GM19324 (cell line): ENCODE measurements at regions not wholly inside any gene's neighbourhood (a gene's known extent, or its start where the extent isn't known, plus 50 kb on each side); places are given as distances from the start of the nearest gene placed in this dataset.

Experiments
- ATAC-seq: cut with Tn5 transposase; IDR thresholded peaks from one replicate; pipeline ENCODE4 v1.9.1; 2021; ENCODE audit warnings: mild to moderate bottlenecking, moderate library complexity; ENCODE audit not compliant: unreplicated experiment, low FRiP score

DNA sequence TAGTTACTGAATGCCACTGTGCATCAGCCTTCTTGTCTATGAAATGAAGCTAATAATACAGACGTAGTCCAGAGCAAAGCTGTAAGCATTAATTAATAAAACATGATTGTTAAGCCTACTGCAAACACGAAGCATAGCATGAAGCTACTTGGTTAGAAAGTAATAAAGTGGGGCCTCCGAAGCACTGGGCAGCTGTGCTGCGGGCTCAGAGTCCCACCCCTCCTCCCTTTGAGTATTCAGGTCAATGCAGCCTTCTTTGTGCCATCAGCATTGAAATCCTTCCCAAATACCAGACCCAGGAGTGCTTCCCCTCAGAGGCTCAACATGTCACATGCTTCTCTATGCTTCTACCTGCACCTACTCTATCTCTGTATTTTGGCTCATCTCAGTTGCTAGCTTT lies 1112.6 kb downstream of the IGSF11 start:
- ATAC-seq, result no peak

DNA sequence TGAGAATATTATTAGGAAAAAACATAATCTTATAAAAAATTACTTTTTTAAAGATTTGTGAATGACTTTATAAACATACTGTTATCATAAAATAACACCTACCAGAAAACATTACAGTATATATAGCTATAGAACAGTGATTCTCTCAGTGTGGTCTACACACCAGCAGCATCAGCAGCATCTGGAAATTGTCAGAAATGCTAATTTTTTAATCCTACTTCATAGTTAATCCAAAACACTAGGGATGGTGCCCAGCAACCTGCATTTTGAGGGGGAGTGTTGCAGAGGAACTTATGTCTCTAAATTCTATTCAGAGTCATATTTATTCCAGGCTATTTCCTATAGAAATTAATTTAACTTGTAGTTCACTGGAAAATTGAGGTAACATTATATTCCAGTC lies 1107.8 kb downstream of the IGSF11 start:
- ATAC-seq, result no peak

DNA sequence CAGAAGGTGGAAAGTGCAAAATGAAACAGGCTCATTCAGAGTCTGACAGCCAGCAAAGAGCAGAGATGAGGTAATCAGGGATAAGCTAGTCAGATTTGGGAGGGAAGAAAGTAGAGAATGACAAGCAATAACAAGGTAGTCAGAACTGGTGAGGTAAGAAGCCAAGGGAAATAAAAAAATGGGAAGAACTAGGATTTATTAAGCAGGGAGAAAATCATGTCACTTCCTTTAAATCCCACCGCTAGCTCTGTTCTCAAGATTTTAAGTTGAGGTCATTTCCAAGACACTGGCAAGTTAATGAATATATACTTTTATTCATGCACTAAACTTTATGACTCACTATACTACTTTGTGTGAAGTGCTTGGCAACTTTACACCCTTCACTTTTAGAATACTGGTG lies 1106.8 kb downstream of the IGSF11 start:
- no peak for ATAC-seq

DNA sequence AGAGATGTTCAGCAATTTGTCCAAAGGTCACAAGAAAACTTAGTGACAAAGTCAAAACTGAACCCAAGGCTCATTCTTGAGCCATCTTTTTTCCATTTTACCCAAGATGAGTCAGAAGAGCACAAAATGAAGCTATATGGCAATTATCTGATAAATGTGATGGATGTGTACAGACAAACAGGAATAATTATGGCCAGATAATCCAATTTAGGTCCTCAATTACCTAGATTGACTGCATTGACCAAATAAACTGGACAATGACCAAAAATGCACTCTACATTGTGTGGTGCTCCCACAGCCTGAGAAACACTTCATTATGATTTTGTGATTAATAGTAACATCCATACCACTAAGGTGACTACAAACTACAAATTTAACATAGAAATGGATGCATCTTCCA lies 1105.8 kb downstream of the IGSF11 start:
- no peak for ATAC-seq

DNA sequence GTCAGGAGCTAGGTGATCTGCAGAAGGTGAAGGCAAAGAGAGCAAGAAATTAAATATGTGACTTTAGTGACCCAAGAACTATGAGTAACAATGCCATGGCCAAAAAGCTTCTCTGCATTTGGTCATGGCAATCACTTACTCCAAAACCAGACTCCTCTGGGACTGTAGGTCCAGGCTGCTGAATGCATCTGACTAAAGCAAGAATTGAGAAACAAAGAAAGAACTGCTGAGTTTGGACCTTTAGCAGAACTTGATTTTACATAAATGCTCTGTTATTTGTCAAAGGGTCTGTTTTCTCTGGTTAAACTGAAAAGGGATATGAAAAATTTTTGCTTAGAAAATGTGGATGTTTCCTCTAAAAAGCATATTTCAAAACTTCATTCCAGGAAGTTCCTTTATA lies 1102.2 kb downstream of the IGSF11 start:
- ATAC-seq, result no peak

DNA sequence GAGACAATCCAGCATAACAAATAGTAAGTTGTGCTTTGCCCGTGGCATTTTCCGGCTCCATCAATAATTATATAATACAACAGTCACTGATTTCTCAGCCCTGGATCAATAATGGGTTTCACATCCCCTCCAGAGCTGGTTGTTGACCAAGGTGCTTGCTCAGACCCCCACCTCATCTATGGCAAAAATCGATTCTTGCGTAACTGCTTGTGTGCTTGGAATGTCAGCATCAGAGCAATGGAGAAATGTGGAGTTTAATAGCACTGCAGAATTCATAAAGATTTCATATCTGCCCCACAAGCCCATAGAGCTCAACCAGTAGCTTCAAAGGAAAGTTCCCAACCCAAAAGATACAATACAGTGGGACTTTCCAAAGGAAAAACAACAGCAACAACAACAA lies 1098.5 kb downstream of the IGSF11 start:
- ATAC-seq, result no peak

DNA sequence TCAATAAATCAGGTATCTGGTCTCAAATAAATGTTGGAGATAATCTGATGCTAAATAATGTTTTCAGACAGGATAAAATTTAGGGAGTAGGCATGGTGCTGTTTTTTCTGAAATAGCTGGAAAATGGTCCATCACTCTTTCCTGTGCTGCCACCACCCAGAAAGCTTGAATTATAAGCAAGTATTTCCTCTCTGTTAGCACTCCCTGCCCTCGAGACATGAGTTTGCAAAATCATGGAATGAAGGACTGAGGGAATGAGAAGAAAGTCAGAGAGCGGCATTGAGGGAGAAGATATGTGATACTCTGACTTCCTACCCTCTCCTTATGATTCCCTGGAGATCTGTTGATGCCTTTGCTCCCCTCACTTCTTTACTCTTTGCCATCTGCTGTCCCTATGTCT lies 1095.7 kb downstream of the IGSF11 start:
- no peak for ATAC-seq

DNA sequence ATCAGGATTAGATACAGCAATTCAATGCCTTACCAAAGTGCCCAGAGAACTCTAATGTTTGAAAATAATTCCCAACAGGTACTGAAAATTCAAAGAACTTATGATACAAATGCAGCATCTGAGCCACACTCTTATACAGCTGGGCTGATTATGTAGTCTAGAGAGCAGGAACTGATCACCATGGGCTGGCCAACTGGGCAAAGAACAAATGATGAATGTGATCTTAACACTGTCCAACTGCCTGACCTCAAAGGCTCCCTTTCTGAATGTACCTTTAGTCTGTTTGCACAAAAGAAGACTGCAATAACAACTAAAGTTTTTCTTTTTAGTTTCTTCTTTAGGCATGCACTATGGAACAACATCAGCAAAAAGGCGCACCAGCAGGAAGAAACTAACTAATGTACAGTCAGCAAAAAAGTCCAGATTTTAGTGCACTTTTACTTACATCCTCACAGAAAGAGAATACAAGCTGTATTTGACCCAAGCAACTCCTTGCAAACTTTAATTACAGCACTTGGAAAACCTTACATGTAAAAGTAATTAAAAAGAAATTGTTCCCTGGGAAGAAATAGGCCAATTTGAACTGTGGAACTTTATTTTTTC lies 1095.1 kb downstream of the IGSF11 start:
- ATAC-seq, result no peak

DNA sequence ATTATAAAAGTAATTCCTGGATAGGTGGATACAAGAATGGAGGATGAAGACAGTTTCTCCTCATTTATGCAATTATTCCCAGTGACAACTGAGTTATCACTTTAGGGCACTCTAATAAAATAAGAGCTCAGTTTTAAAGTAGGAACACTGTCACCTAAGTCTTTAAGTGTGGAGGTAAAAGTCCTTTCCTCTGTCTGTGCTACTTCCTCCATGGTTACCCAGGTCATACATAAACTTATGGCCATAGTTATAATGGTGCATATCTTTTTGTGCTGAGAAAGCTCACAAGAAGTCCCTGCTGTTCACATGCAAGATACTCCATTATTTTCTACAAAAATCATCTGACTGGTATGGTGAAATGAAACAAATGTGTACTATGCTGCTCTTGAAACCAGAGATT lies 1093.6 kb downstream of the IGSF11 start:
- ATAC-seq, result no peak

DNA sequence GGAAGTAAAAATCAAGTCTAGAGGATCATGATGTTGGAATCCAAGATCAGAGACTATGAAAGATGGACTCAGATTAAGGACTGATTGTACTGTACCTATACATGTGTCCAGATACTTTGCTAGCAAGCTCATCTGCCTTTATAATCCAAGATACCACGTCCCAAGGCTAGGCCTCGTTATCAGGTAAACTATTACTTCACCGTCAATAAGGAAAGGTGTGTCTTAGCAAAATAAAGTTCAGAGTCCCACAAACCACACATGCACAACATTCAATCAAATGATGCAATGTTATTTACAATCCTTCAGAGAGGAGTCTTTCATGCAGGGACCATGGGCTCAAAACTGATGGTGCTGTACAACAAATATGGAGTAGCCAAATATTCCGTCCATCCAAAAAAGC lies 1092.9 kb downstream of the IGSF11 start:
- no peak for ATAC-seq

DNA sequence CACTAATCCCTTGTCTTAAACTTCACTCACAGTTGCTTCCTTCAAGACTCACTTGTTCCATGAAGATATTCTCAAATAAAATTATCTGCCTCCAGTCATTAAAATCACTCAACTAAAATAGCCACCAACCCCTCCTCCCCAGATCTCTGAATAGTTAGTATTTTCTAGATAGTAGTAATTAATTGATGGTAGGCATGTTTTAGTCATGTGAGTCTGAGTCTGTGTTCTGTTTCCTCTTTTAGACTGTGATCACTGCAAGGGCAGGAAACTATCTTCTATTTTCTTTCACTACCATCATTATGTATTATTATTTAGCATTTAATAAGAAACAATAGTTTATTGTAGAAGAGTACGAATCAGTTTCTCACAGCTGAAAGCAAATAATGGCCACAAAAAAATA lies 1080.5 kb downstream of the IGSF11 start:
- no peak for ATAC-seq

DNA sequence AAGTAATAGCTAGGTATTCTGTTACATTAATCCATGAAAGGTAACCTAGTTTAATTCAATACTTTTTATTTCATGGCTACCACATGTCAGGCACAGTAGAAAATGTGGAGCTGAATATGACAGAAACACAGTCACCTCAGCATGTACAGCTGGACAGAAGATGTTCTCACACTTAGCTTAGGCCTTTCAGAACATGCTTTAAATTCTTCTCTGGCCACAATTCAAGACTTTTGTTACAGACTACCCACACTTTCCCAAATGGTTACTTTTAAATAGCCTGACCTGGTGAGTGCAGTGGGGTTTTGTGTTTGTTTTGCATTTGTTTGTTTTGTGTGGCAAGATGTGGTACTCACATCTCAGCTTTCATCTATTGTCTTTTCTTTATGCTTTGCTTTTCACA lies 1079.5 kb downstream of the IGSF11 start:
- ATAC-seq, result no peak

DNA sequence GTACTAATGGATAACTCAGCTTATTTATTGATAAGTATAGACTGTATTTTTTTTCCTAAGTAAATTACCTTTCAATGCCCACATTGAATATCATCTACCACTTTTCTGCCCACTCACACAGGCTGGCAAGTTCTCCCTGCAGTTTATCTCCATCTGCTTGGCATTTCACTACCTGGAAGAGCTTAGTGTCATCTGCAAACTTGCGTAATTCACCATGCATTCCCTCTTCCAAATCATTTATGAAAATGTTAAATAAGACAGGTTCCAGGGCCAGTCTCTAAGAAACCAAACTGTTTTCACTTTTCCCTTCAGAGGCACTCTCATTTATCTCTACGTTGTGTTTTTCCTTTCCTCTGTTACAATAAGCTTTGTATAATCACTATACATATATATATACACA lies 1076.6 kb downstream of the IGSF11 start:
- ATAC-seq, result no peak

DNA sequence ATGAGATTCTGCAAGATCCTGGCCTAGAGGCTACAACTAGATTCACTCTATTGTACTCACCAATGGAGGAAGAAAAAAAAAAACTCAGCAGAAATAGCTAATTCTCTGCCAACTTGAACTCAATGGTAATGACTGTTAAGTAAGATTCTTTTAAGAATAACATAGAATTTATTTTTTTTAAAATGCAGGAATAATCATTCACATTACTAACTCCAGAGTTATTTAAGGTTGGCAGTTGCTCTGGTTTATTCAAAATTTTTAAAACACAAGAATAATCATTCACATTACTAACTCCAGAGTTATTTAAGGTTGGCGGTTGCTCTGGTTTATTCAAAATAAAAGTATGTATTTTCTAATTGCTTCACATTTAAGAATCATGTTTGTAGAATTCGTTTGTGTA lies 1071.9 kb downstream of the IGSF11 start:
- no peak for ATAC-seq

DNA sequence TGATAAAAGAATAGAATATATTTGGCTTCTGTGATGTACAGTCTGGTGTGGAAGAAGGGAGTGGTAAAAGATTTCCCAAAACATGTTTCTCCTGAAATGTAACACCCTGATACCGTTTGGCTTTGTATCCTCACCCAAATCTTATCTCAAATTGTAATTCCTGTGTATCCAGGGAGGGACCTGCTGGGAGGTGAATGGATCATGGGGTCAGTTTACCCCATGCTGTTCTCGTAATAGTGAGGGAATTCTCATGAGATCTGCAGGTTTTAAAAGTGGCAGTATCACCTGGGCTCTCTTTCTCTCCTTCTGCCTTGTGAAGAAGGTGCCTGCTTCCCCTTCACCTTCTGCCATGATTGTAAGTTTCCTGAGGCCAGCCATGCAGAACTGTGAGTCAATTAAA lies 1070.8 kb downstream of the IGSF11 start:
- no peak for ATAC-seq

DNA sequence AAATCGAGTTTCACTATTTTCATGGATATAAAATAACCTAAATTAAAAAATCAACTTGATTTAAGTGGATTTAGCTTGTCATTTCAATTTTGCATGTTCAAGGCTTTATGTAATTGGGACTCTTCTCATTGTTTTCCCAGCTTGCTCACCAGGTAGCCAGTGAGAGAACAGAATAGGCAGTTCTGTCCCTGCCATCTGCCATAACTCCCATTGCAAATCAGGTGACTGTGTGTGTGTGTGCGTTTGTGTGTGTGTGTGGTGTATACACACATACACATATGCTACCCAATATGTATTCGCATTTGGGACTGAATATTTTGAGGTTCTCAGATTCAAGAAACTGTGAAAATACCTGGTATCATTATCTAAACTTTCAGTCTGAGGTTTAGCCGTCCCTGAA lies 1069.8 kb downstream of the IGSF11 start:
- ATAC-seq, result no peak

DNA sequence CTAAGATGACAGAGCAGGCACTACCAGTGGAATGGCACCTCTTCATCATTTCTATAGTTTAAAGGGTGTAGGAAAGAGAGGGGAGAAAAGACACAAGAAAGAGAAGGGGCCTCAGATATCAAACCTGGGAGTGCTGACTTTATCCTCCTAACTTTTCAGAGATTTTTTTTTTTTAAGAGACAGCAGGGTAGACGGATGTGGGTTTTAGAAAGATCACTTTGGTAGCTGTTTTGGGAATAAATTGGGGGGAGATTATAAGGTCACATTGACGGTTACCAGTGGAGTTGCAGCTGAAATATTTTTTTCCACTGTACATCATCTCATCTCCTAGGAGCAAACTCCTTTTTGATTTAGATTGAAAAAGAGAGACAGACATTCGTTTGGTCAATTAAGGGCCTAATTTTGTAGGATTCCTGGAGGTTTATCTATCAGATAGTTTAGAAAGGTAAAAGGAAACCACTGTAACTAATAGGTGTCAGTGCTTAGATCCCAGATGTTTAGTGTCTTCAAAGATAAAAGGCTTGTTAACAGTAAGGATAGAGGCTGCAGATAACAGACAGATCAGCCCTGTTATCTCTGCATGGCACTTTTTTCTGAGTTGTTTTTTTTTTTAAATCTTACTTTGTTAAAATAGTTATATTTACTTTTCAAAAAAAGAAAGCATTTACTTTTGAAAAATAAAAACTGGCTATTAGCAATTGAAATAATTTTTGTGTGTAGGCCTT lies 1057.0 kb downstream of the IGSF11 start:
- ATAC-seq, result no peak

DNA sequence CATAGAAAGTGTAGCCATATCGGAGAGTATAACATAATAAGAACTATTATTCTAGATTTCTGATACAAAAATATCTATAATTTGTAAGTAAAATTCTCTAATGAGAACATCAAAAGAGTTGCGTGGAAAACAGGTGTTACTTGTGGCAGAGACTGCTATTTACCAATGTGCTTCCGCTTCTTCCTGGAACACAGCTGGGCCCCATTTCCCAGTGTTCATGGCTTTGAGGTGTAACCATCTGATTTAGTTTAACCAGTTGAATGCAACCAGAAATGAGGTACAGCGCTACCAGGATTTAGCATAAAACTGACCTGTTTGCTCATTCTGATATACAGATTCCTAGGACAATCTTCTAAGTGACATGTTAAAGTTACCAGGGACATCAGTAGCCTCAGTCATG lies 1055.2 kb downstream of the IGSF11 start:
- ATAC-seq, result no peak

DNA sequence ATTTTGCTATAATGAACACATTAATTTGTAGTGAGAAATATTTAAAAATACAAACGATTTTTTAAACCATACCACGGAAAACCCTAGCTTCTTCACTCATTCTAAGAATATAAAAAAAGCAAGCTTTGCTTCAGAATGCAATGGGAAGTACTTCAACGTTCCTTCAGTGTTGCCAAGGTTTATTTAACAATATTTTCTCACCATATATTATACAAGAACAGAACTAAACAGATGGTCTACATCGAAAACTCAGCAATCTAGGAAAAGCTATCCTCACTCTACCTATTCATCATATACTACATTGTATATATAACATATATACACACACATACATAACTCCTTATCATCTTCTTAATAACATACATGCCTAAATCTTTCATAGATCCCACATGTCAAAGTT lies 1047.4 kb downstream of the IGSF11 start:
- no peak for ATAC-seq

DNA sequence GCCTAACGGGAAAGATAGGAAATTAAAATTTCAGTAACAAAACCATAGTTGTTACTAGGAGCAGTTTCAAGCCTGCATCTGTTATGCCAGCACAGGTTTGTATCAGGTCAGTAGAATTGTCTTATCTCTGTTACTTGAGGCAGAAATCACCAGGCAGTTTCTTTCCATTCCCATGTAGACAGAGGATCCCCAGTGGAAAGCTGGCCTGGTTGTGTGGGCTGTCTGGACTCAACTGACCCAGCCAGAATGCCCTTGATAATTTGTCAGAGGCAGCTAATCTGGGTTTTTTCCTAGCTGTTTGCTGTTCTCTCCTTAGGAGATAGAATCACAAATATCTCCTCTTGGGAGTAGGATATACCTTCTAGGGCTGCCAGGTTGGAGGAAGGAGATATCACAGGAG lies 1044.7 kb downstream of the IGSF11 start:
- ATAC-seq, result no peak

DNA sequence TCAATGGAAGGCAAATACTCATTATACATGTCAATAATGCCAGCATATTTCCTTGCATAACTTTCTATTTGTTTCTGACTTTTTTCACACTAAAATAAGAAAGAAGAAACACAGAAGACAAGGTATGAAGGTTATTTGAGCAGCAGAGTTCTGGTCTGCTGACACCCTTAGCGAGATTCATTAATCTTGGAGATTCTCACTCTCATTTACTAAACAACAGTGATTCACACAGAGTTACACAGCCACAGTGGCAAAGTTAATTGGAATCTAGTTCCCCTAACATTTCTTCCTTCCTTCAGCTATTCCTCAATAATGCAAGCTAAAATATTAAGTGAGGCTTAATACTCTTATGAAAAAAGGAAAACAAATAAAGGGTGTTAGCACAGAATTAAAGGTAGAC lies 1044.0 kb downstream of the IGSF11 start:
- no peak for ATAC-seq

DNA sequence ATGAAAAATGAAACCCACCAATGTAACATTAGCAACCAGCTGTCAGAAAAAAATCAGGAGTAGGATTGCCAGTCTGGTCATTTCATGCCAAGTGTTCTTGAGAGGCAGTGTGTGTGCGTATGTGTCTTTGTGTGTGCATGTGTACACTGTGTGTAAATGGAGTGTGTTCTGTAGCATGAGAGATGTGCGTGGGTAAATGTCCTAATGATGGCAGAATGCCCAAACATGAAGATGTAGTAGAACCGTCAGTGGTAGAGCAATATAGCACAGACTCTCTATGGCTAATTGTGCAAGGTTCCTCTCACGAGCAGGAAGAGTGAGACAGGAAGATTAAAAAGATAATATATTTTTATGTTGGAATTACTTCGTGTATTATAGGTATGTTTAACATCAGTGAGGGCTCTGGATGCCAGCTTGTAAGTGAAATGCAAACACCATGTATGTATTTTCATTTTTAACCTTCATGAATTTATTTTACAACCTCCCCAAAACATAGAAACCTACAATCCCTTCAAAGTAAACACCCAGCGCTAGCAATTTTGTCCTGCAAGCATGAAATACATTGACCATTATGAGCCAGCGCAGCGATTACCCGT lies 1038.7 kb downstream of the IGSF11 start:
- ATAC-seq, result no peak
